Prostate gland (tissue), 2 donors: ENCODE measurements at regions not wholly inside any gene's neighbourhood (a gene's known extent, or its start where the extent isn't known, plus 50 kb on each side); places are given as distances from the start of the nearest gene placed in this dataset.

Source experiments
- DNase-seq: peaks from one replicate; pipeline ENCODE4 v3.0.0-alpha.2; 2019; ENCODE audit warnings: low spot score
- H3K27ac ChIP-seq, 2 donors: fragments of 200-600 bp; sonication (generic); 2 replicates each; pipeline ENCODE4 v1.5.1; 2017 to 2019
- H3K27me3 ChIP-seq: fragments of 200-600 bp; sonication (generic); replicated peaks from 2 replicates; pipeline ENCODE4 v1.5.1; 2019; ENCODE audit not compliant: insufficient read depth
- H3K36me3 ChIP-seq, 2 donors: fragments of 200-600 bp; sonication (generic); 1 replicate in 1 of 2; 2 replicates in 1 of 2; pipeline versions ENCODE4 v1.5.1 to v1.8.1; 2017 to 2019
- H3K4me1 ChIP-seq: fragments of 200-600 bp; sonication (generic); replicated peaks from 2 replicates; pipeline ENCODE4 v1.5.1; 2019
- H3K4me3 ChIP-seq, 2 donors: fragments of 200-600 bp; sonication (generic); 2 replicates each; pipeline ENCODE4 v1.5.1; 2017 to 2019
- H3K9me3 ChIP-seq: fragments of 200-600 bp; sonication (generic); 2 replicates; pipeline ENCODE4 v1.5.1; 2017
- CTCF ChIP-seq, 4 experiments: fragments of 200-600 bp in 2 of 4; fragments of 450-650 bp in 2 of 4; sonication (generic) in 2 of 4; IDR thresholded peaks; 1 replicate in 3 of 4; 2 replicates in 1 of 4; pipeline ENCODE4 v1.5.1; 2016 to 2019; ENCODE audit warnings: antibody characterized with exemption in 4 of 4, mild to moderate bottlenecking in 2 of 4, moderate library complexity in 2 of 4
- POLR2A ChIP-seq: fragments of 450-650 bp; IDR thresholded peaks from one replicate; pipeline ENCODE4 v1.6.1; 2016; ENCODE audit warnings: antibody characterized with exemption, mild to moderate bottlenecking
- POLR2AphosphoS5 ChIP-seq: sonication (generic); formaldehyde crosslinking; IDR thresholded peaks from one replicate; pipeline ENCODE4 v1.6.1; 2017; ENCODE audit warnings: antibody characterized with exemption
- WGBS: methylation state at CpG from one replicate; pipeline ENCODE4 v1.1.5; 2018; 5-methylcytosine and 5-hydroxymethylcytosine counted together
- intact Hi-C: fragments of 100-400 bp; cut with DNase I; formaldehyde crosslinking; loops from one replicate; pipeline ENCODE4 v1.14.2; 2022

GRCh38 chr9:78830301-78830700 lies 533.4 kb downstream of the PSAT1 start:
- intact Hi-C loops: no loop called here
- H3K27me3 ChIP-seq: no peaks in the 10 kb centered on the region
- H3K9me3 ChIP-seq: no peaks in the 10 kb centered on the region
- H3K4me1 ChIP-seq: no peaks in the 10 kb centered on the region
- no peak overlapping the region for H3K27ac ChIP-seq
- 88% methylated on average over 1 of the region's 1 CpG for WGBS
- TF ChIP-seq POLR2A (no peak), CTCF (IDR thresholded peaks at IDR 0.05) (no peak), POLR2AphosphoS5 (no peak)
- no peak overlapping the region for H3K4me3 ChIP-seq
- no peaks in the 10 kb centered on the region for H3K36me3 ChIP-seq
- no peak for DNase-seq

DNA sequence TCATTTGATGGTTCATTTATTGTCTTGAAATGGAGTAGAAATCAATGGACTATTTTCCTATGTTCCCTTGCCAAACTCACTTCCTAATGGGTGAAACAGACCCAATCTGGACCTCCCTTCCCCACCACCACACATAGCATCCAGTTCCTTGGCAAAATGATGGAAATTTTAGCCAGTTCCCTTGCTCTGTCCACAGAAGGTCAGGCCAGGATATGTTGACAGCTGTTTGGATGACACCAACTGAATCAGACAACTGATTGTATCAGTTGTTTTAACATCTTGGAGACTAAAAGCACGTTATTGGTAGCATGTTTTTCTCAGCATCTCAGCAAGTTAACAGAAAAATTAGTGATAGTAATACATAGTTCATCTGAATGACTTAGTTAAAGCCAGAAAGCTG lies 534.8 kb downstream of the PSAT1 start:
- DNase-seq: no peak
- no peak overlapping the region for H3K27ac ChIP-seq
- no peaks in the 10 kb centered on the region for H3K27me3 ChIP-seq
- no peaks in the 10 kb centered on the region for H3K9me3 ChIP-seq
- TF ChIP-seq POLR2A: no peak
- no peak for TF ChIP-seq CTCF (IDR thresholded peaks at IDR 0.05)
- no peak for TF ChIP-seq POLR2AphosphoS5
- no peak overlapping the region for H3K4me3 ChIP-seq
- intact Hi-C loops: no loop called here
- H3K36me3 ChIP-seq: no peaks in the 10 kb centered on the region
- WGBS: 37% methylated on average over 1 of the region's 1 CpG
- H3K4me1 ChIP-seq: no peaks in the 10 kb centered on the region

DNA sequence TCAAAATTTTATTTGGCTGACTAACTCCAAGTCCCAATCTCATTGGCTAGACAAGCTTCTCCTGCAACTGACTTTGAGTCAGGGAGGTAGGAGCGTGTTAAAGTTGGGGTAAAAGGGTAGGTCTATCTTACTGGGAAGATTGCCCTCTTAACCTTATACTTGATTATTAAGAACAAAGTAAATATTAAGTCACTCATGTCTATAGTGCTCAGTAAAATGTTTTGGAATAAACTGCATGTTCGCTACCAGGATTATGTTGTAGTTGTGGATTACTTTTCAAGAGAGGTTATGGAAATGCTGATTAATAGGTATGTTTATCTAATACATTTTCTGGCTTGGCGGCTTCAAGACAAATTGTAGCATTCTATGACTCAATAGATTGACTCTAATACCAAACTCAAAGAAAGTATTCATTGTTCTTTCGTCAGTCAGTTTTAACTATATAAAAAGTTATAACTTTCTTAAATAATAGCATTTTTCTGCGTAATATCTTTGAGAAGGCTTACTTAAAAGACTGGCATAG lies 539.1 kb downstream of the PSAT1 start:
- intact Hi-C loops: no loop called here
- H3K9me3 ChIP-seq: no peaks in the 10 kb centered on the region
- H3K36me3 ChIP-seq: no peaks in the 10 kb centered on the region
- no peak for TF ChIP-seq POLR2A
- H3K4me3 ChIP-seq: no peak overlapping the region
- no peak overlapping the region for H3K27ac ChIP-seq
- no peak for DNase-seq
- H3K27me3 ChIP-seq: no peaks in the 10 kb centered on the region
- 84% methylated on average over 5 of the region's 5 CpGs for WGBS
- H3K4me1 ChIP-seq: no peaks in the 10 kb centered on the region

- H3K27ac ChIP-seq: no peak overlapping the region
- no peak for DNase-seq
- H3K9me3 ChIP-seq: no peaks in the 10 kb centered on the region
- H3K27me3 ChIP-seq: no peaks in the 10 kb centered on the region
- no peak overlapping the region for H3K4me3 ChIP-seq
- no peaks in the 10 kb centered on the region for H3K4me1 ChIP-seq
- H3K36me3 ChIP-seq: no peaks in the 10 kb centered on the region
- intact Hi-C loops: no loop called here
- TF ChIP-seq POLR2AphosphoS5: no peak
- no peak for TF ChIP-seq CTCF (IDR thresholded peaks at IDR 0.05)
- TF ChIP-seq POLR2A: no peak
- 42% methylated on average over 2 of the region's 2 CpGs for WGBS
Measured at GRCh38 chr9:78839252-78839651, 542.3 kb downstream of the PSAT1 start.

- Histone ChIP-seq H3K36me3 (no peaks in the 10 kb centered on the region), H3K27ac (no peak overlapping the region), H3K9me3 (no peaks in the 10 kb centered on the region), H3K4me1 (no peaks in the 10 kb centered on the region), H3K4me3 (no peak overlapping the region), H3K27me3 (no peaks in the 10 kb centered on the region)
- DNase-seq: no peak
- WGBS: 70% methylated on average over 2 of the region's 2 CpGs
- no peak for TF ChIP-seq POLR2A
- TF ChIP-seq POLR2AphosphoS5: no peak
- intact Hi-C loops: no loop called here
Measured at GRCh38 chr9:78848061-78848460, 551.1 kb downstream of the PSAT1 start.

GRCh38 chr9:78856144-78856543 lies 559.2 kb downstream of the PSAT1 start:
- 47% methylated on average over 2 of the region's 2 CpGs for WGBS
- intact Hi-C loops: no loop called here

More at GRCh38 chr9:78856144-78856543, 559.2 kb downstream of the PSAT1 start:
- Histone ChIP-seq H3K9me3 (no peaks in the 10 kb centered on the region), H3K27ac (no peak overlapping the region), H3K4me1 (no peaks in the 10 kb centered on the region), H3K4me3 (no peak overlapping the region), H3K27me3 (no peaks in the 10 kb centered on the region), H3K36me3 (no peaks in the 10 kb centered on the region)
- TF ChIP-seq CTCF (IDR thresholded peaks at IDR 0.05) (no peak), POLR2AphosphoS5 (no peak), POLR2A (no peak)
- DNase-seq: no peak
